ENCODE measurements at regions not wholly inside any gene's neighbourhood (a gene's known extent, or its start where the extent isn't known, plus 50 kb on each side); places are given as distances from the start of the nearest gene placed in this dataset.
A peak's percentile ranks its signal among the peaks of the same experiment; 100 is the strongest.
"Not testable (repeated sequence)": the region's sequence is repeated elsewhere in the genome, so short reads cannot be mapped to it uniquely, and the experiment has no call there.

DNA sequence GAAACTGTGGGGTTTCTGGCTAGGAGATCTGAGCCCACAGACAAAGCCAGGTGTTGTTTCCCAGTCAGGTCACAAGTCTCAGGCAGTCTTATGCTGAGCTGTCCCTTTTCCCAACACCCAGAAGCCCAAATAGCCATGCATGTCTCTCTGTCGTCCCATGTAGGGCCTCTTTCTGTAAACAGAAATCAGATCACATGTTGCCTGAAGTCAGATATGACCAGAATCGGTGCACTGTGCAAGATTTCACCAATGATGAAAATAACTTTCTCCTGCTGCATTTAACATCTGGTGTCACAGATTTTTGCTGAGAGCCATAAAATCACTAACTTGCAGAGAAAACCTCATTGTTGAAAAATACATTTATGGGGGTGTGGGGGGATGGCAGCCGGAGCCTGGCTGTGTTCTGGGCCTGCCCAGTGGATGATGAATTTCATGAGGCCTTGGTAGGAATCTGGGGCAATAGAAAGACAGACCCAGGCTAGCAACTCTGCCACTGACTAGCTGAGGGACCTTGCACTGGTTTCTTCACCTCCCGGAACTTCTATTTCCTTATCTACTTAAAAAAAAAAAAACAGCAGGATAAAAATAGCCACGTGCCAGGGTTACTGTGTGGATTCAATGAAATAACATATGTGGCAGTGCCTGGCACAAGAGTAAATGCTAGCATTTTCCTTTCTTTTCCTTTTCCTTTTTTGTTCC, 158.8 kb upstream of the NFIA start:
- Histone ChIP-seq H3K27me3 (ENCODE audit: control insufficient read depth, insufficient read depth, low read length) (no peaks in the 10 kb centered on the region; the same call in 1 of the 2 replicates), H3K36me3 (replicated peaks; ENCODE audit: control insufficient read depth, insufficient read depth, low read length) (no peaks in the 10 kb centered on the region), H3K4me3 (ENCODE audit: insufficient read depth, low read depth, low read length) (no peak overlapping the region)
- no peak for DNase-seq

DNA sequence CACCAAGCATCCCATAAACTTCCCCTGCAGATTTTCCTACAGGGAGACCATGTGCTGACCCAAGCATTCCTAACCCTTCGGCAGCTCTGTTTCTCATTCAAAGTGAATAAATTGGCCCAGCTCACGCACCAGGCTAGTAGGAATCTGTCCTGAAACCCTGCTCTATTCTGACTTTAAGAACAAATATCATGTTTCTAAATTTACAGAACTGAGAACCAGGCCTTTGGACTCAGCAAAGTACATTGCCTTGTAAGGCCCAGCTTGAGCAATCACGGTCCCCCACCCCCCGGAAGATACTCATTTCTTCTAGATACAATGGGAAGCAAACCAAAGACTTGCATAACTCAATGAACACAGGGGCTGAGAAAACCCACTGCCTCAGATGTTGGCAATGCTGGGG, 160.1 kb upstream of the NFIA start:
- Histone ChIP-seq H3K4me3 (ENCODE audit: insufficient read depth, low read depth, low read length) (no peak overlapping the region), H3K27me3 (ENCODE audit: control insufficient read depth, insufficient read depth, low read length) (no peaks in the 10 kb centered on the region; the same call in 1 of the 2 replicates), H3K36me3 (replicated peaks; ENCODE audit: control insufficient read depth, insufficient read depth, low read length) (no peaks in the 10 kb centered on the region)
- no peak for DNase-seq

DNA sequence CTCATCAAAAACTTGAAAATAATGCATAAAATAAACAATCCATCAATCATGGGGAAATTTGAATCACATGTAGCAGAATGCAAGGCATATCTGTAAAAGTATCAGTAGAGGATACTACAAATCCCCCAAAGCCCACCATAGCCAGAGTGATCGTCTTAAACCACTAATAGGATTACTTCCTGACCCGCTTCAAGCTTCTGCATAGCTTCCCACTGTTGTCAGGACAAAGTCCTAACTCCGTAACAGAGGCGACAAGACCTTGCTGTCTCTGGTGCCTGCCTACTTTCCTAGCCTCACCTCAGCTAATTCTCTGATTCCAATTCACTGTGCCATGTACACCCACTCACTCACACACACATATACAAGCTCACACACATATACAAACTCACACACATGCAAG, 161.2 kb upstream of the NFIA start:
- H3K36me3 ChIP-seq (replicated peaks; ENCODE audit: control insufficient read depth, insufficient read depth, low read length) = no peaks in the 10 kb centered on the region
- no peak overlapping the region for H3K4me3 ChIP-seq (ENCODE audit: insufficient read depth, low read depth, low read length)
- no peak for DNase-seq
- H3K27me3 ChIP-seq (ENCODE audit: control insufficient read depth, insufficient read depth, low read length) = no peaks in the 10 kb centered on the region; the same call in 1 of the 2 replicates

DNA sequence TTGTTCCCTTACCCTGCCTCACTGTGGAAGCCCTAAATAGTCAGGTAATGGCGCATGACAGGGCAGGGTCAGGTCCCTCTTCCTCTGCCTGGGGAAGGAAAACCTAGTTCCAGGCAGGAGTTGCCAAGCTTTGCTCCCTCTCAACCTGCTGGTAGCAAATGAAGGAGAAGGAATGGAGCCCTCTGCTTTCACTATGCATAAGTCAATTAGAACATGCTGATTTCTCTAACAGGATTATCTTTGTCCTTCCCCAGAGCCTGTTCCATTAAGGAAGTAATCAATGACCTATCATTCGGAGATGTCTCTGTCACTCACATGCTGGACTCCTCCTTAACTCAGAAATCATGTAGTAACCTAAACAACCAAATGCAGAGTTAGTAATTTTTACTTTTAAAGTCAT, 161.8 kb upstream of the NFIA start:
- no peak for DNase-seq
- no peaks in the 10 kb centered on the region for H3K36me3 ChIP-seq (replicated peaks; ENCODE audit: control insufficient read depth, insufficient read depth, low read length)
- no peak overlapping the region for H3K4me3 ChIP-seq (ENCODE audit: insufficient read depth, low read depth, low read length)
- H3K27me3 ChIP-seq (ENCODE audit: control insufficient read depth, insufficient read depth, low read length) = no peaks in the 10 kb centered on the region; the same call in 1 of the 2 replicates

DNA sequence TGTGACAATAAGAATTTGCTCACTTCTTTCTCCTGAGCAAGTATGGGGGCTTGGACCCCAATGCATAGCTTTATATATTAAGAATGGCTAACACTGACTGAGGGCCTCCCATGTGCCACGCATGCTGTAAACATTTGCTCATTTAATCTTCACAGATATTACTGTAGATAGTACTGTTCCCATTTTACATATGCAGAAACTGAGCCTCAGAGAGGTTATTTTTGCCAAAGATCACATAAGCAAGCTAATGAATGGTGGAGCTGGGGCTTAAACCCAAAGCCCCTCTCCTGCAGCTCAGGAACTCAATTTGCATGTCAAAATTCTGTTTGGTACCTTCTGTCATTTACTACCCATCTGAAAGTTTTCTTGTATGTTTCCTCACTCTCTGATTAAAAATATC, 163.5 kb upstream of the NFIA start:
- H3K4me3 ChIP-seq (ENCODE audit: insufficient read depth, low read depth, low read length) = no peak overlapping the region
- H3K36me3 ChIP-seq (replicated peaks; ENCODE audit: control insufficient read depth, insufficient read depth, low read length) = no peaks in the 10 kb centered on the region
- no peaks in the 10 kb centered on the region for H3K27me3 ChIP-seq (ENCODE audit: control insufficient read depth, insufficient read depth, low read length)
- DNase-seq = no peak

DNA sequence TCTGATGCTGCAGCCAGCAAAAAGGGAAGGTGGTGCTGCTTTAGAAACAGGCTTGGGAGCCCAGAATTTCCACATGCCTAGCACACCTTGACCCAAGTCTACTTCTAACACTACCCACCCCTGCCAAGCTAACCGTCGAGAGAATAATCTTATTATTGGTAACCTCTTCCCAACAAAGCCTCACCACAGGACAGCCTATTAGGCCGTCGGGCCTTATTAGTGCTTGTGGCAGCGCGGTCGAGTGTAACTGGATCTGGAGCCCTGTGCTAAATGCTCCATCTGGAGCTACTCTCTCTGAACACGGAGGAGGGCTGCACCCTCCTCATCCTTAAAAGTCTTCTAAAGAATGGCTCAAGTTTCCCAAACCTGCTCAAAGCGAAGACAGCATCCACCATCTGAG, 165.5 kb upstream of the NFIA start:
- DNase-seq = no peak
- Histone ChIP-seq H3K4me3 (ENCODE audit: insufficient read depth, low read depth, low read length) (no peak overlapping the region), H3K36me3 (replicated peaks; ENCODE audit: control insufficient read depth, insufficient read depth, low read length) (no peaks in the 10 kb centered on the region), H3K27me3 (ENCODE audit: control insufficient read depth, insufficient read depth, low read length) (no peaks in the 10 kb centered on the region)

DNA sequence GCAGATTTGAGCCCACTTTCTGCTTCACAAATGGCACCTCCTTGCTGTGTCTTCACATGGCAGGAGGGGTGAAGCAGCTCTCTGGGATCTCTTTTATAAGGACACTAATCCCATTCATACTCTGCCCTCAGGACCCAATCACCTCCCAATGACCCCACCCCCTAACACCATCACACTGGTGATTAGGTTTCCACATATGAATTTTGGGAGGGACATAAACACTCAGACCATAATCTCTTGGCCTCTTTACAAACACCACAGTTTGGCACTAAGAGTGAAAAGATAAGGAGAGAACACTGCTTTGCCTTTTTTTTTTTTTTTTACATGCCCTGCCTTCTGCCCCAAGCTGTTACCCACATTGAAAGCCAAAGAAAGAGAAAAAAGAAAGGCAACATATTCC, 166.2 kb upstream of the NFIA start:
- Histone ChIP-seq H3K4me3 (ENCODE audit: insufficient read depth, low read depth, low read length) (no peak overlapping the region), H3K27me3 (ENCODE audit: control insufficient read depth, insufficient read depth, low read length) (no peaks in the 10 kb centered on the region), H3K36me3 (replicated peaks; ENCODE audit: control insufficient read depth, insufficient read depth, low read length) (no peaks in the 10 kb centered on the region)
- no peak for DNase-seq

DNA sequence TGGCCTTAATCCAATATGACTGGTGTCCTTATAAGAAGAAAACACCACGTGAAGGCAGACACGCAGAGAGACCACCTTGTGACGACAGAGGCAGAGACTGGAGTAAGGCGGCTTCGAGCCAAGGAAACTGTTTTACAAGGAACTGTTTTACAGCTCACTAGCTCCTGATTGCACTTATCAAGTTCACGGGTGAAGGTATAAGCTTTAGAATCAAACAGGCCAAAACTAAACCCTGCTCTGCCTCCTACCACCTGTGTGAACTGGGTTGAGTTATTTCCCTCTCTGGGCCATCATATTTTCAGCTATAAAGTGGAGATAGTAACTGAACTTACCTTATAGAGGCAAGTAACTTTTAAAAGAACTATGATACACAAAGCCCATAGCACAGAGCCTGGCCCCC, 166.9 kb upstream of the NFIA start:
- H3K4me3 ChIP-seq (ENCODE audit: insufficient read depth, low read depth, low read length) = no peak overlapping the region
- H3K36me3 ChIP-seq (replicated peaks; ENCODE audit: control insufficient read depth, insufficient read depth, low read length) = no peaks in the 10 kb centered on the region
- no peaks in the 10 kb centered on the region for H3K27me3 ChIP-seq (ENCODE audit: control insufficient read depth, insufficient read depth, low read length)
- DNase-seq = no peak

DNA sequence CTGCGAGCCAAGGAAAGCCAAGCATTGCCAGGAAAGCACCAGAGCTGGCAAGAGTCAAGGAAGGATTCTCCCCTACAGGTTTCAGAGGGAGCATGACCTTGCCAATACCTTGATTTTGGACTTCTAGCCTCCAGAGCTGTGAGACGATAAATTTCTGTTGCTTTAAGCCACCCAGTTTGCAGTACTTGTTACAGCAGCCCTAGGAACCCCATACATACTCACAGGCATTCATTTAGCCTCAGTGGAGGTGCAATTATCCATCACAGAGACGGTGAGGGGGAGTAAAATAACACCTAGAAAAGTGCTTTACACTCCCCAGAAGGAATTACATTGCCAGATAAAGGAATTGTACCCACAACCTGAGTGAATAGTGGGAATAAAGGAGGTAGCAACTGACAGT, 167.4 kb upstream of the NFIA start:
- no peak for DNase-seq
- Histone ChIP-seq H3K36me3 (replicated peaks; ENCODE audit: control insufficient read depth, insufficient read depth, low read length) (no peaks in the 10 kb centered on the region), H3K4me3 (ENCODE audit: insufficient read depth, low read depth, low read length) (no peak overlapping the region), H3K27me3 (ENCODE audit: control insufficient read depth, insufficient read depth, low read length) (no peaks in the 10 kb centered on the region)

DNA sequence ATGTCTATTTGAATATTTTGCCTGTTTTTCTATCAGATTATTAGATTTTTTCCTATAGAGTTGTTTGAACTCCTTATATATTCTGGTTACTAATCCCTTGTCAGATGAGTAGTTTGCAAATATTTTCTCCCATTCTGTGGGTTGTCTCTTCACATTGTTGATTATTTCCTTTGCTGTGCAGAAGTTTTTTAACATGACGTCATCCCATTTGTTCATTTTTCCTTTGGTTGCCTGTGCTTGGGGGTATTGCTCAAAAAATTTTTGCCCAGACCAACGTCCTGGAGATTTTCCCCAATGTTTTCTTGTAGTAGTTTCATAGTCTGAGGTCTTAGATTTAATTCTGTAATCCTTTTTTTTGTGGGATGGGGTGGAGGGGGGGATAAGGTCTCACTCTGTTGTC, 168.7 kb upstream of the NFIA start:
- H3K27me3 ChIP-seq (ENCODE audit: control insufficient read depth, insufficient read depth, low read length); H3K36me3 ChIP-seq (replicated peaks; ENCODE audit: control insufficient read depth, insufficient read depth, low read length); H3K4me3 ChIP-seq (ENCODE audit: insufficient read depth, low read depth, low read length); DNase-seq: not testable (repeated sequence)

DNA sequence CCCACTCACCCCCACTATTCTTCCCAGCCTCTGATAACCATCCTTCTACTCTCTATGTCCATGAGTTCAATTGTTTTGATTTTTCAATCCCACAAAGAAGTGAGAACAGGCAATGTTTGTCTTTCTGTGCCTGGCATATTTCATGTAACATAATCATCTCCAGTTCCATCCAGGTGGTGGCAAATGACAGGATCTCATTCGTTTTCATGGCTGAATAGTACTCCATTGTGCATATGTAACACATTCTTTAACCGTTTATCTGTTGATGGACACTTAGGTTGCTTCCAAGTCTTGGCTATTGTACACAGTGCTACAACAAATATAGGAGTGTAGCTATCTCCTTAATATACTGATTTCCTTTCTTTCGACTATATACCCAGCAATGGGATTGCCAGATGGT, 169.3 kb upstream of the NFIA start:
- DNase-seq = no peak
- no peaks in the 10 kb centered on the region for H3K27me3 ChIP-seq (ENCODE audit: control insufficient read depth, insufficient read depth, low read length)

DNA sequence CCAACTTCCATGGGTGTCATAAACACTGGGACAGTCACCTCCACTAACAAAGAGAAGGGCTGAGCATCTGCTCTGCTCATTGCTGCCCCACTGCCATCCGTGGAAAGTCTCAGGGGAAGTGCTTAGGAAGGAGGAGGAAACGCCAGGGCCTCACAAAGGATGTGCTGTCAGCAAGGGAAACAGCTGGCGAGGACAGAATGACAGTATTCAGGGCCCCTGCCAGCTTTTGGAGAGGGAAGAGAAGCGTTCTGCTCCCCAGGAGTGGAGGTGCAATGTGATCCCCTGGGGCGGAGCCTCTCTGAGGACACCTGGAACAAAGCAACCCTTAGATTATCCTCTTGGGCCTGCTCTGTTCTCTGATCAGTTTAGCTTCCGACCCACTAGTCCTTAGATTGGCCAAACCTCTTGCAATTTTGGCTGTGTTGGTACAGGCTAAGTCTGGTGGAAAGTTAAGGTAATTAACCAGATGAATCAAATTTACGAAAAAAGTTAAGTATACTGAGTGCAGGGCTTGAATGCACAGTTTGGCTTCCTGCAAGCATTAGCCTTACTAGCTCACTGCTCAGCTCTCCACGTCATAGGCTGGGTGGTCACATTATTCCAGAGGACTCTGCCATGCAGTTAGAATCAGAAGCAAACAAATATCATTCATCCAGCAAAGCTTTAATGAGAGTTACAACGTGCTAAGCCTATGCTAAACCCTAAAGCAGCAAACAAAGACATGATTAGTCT, 170.2 kb upstream of the NFIA start:
- Histone ChIP-seq H3K4me3 (ENCODE audit: insufficient read depth, low read depth, low read length) (no peak overlapping the region), H3K36me3 (replicated peaks; ENCODE audit: control insufficient read depth, insufficient read depth, low read length) (no peaks in the 10 kb centered on the region), H3K27me3 (ENCODE audit: control insufficient read depth, insufficient read depth, low read length) (no peaks in the 10 kb centered on the region)
- DNase-seq = peak; percentile 30

More for the DNA sequence above, 169.3 kb upstream of the NFIA start:
- H3K4me3 ChIP-seq (ENCODE audit: insufficient read depth, low read depth, low read length) = no peak overlapping the region
- H3K36me3 ChIP-seq (replicated peaks; ENCODE audit: control insufficient read depth, insufficient read depth, low read length) = no peaks in the 10 kb centered on the region

DNA sequence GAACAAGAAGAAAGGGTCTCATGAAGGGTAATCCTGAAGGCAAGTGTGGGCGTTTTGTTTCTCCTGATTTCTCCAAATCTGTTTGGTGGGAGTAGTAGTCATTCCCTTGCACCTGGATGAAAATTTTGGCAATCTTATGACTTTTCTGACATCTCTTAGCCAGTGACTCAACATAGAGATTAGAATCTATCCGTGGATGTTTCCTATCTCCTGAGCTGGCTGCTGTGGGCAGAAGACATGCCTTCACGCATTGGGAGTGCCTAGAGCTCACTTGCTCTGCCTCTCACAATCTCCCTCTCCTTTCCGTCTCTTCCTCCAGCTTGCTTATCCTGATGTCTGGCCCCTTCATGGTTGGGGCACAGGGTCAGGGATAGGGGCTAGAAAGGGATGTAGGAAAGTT, 174.2 kb upstream of the NFIA start:
- no peak for DNase-seq
- Histone ChIP-seq H3K36me3 (replicated peaks; ENCODE audit: control insufficient read depth, insufficient read depth, low read length) (no peaks in the 10 kb centered on the region), H3K4me3 (ENCODE audit: insufficient read depth, low read depth, low read length) (no peak overlapping the region), H3K27me3 (ENCODE audit: control insufficient read depth, insufficient read depth, low read length) (no peaks in the 10 kb centered on the region)

DNA sequence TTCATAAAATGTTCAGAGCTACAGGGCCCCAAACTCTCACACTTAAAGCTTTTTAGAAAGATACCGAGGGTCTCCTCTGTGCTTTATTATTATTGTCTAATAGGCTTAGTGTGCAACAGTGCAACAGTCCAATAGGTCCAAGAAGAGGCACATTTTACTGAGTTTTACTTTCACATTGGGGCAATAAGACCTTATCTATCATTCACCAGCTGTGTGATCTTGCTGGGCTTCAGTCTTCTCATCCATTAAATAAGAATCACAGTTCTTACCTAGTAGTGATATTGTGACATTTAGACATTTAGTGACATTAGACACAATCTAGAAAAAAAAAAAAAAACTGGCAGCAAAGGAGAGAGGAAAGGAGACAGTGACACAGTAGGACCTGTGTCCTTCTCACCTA, 175.8 kb upstream of the NFIA start:
- Histone ChIP-seq H3K4me3 (ENCODE audit: insufficient read depth, low read depth, low read length) (no peak overlapping the region), H3K36me3 (replicated peaks; ENCODE audit: control insufficient read depth, insufficient read depth, low read length) (no peaks in the 10 kb centered on the region), H3K27me3 (ENCODE audit: control insufficient read depth, insufficient read depth, low read length) (no peaks in the 10 kb centered on the region)
- DNase-seq = no peak

DNA sequence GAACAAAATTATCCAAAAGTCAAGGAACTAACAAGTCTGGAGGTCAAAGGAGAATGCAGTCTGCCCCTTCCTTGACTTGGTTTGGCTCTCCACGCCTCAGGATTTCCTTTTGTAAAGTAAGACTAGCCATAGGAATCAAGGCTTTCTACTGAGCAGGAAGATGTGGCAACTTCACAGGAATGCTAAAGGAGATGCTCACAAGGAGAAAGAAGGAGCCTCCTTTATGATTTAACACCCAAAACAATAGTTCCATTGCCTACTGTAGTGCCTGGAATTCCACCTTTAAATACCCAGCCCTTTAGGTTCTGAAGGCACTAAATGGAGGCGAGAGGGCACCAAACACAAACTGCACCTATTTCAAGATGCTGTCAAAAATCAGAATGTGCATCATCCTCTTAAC, 176.3 kb upstream of the NFIA start:
- H3K36me3 ChIP-seq (replicated peaks; ENCODE audit: control insufficient read depth, insufficient read depth, low read length) = no peaks in the 10 kb centered on the region
- DNase-seq = no peak
- H3K27me3 ChIP-seq (ENCODE audit: control insufficient read depth, insufficient read depth, low read length) = no peaks in the 10 kb centered on the region
- H3K4me3 ChIP-seq (ENCODE audit: insufficient read depth, low read depth, low read length) = no peak overlapping the region

Measured in H7 (cell line).